K562 (cell line): ENCODE measurements at regions not wholly inside any gene's neighbourhood (a gene's known extent, or its start where the extent isn't known, plus 50 kb on each side); places are given as distances from the start of the nearest gene placed in this dataset.

Experiments used
- ATAC-seq: fragments of 200-7000 bp; cut with Tn5 transposase; 3 replicates; pipeline ENCODE4 v1.9.1; 2020; ENCODE audit warnings: moderate library complexity
- BruUV-seq: library from RNA; stranded (reverse); fragments of 400-500 nt; replicated peaks from 2 replicates; lab custom pipeline; 2021; lab: Mats Ljungman, UMichigan
- CTCF ChIA-PET: fragments of 300-600 bp; formaldehyde crosslinking; extraction: SDS; loops from one replicate; lab custom pipeline; 2021; ENCODE audit warnings: low intra/inter-chr PET ratio; lab: Yijun Ruan, JAX
- POLR2A ChIA-PET: fragments of 300-600, 350-650 bp; sonication (Branson Sonifier 250); formaldehyde crosslinking; extraction: SDS; loops from one replicate; lab custom pipeline; 2021; ENCODE audit warnings: antibody characterized with exemption, inconsistent platforms; lab: Yijun Ruan, JAX
- DNase-seq, 4 experiments: peaks; one replicate each; pipeline versions ENCODE4 v3.0.0 to v3.0.0-alpha.2; 2011 to 2018; ENCODE audit warnings: low spot score in 3 of 4, mixed read lengths in 3 of 4; ENCODE audit errors: extremely low read depth in 1 of 4
- FAIRE-seq: peaks from 2 replicates; lab custom pipeline; 2011; peaks lifted over from hg19 to GRCh38; lab: Jason Lieb, UNC
- H2AFZ ChIP-seq: 2 replicates; pipeline ENCODE4 v1.6.0; 2011; ENCODE audit warnings: low read depth, low read length, control low read depth, inconsistent platforms
- H3K27ac ChIP-seq: fragments of 200-600 bp; 3 replicates; pipeline ENCODE4 v1.8.0; 2011; ENCODE audit warnings: low read depth, mild to moderate bottlenecking, control low read depth, inconsistent platforms, low read length, moderate library complexity, mixed read lengths; ENCODE audit errors: extremely low read depth
- H3K27me3 ChIP-seq, 2 experiments: fragments of 300-600 bp in 1 of 2; 2 replicates in 1 of 2; 3 replicates in 1 of 2; pipeline versions ENCODE4 v1.6.0 to v1.8.0; 2011; ENCODE audit warnings: inconsistent platforms in 2 of 2, low read length in 2 of 2, mild to moderate bottlenecking in 1 of 2, mixed read lengths in 1 of 2, moderate library complexity in 1 of 2; ENCODE audit not compliant: control insufficient read depth in 2 of 2, insufficient read depth in 2 of 2
- H3K36me3 ChIP-seq: fragments of 300-600 bp; 3 replicates; pipeline ENCODE4 v1.8.0; 2011; ENCODE audit warnings: mild to moderate bottlenecking, low read length, inconsistent platforms; ENCODE audit not compliant: control insufficient read depth, insufficient read depth
- H3K4me1 ChIP-seq, 2 experiments: fragments of 200-600 bp in 1 of 2; replicated peaks in 1 of 2; 2 replicates in 1 of 2; 3 replicates in 1 of 2; pipeline versions ENCODE4 v1.5.1 to v1.8.0; 2011; ENCODE audit warnings: inconsistent platforms in 2 of 2, low read length in 2 of 2, mild to moderate bottlenecking in 1 of 2, mixed read lengths in 1 of 2, moderate library complexity in 1 of 2; ENCODE audit not compliant: control insufficient read depth in 2 of 2, insufficient read depth in 2 of 2
- H3K4me2 ChIP-seq: 2 replicates; pipeline ENCODE4 v1.6.1; 2011; ENCODE audit warnings: low read length, control low read depth, inconsistent platforms, mixed read lengths; ENCODE audit not compliant: insufficient read depth
- H3K4me3 ChIP-seq: fragments of 200-600 bp; sonication (generic), shearing (Covaris generic); 2 replicates; pipeline ENCODE4 v1.5.1; 2016; ENCODE audit warnings: control low read depth, inconsistent platforms
- H3K79me2 ChIP-seq: fragments of 200-600 bp; 3 replicates; pipeline ENCODE4 v1.8.0; 2011; ENCODE audit warnings: low read length, inconsistent platforms; ENCODE audit not compliant: control insufficient read depth, insufficient read depth
- H3K9ac ChIP-seq, 2 experiments: 2 replicates each; pipeline versions ENCODE4 v1.6.0 to v1.6.1; 2011; ENCODE audit warnings: low read depth in 2 of 2, low read length in 2 of 2, control low read depth in 1 of 2, inconsistent platforms in 1 of 2, mild to moderate bottlenecking in 1 of 2, mixed read lengths in 1 of 2; ENCODE audit not compliant: insufficient read depth in 1 of 2
- H3K9me1 ChIP-seq: one replicate; pipeline ENCODE4 v1.6.0; 2011; ENCODE audit warnings: inconsistent platforms, mild to moderate bottlenecking, low read length, moderate library complexity; ENCODE audit not compliant: control insufficient read depth, insufficient read depth
- H3K9me3 ChIP-seq: replicated peaks from 2 replicates; pipeline ENCODE4 v1.5.1; 2011; ENCODE audit warnings: low read depth, low read length, inconsistent platforms; ENCODE audit not compliant: control insufficient read depth, insufficient read depth
- H4K20me1 ChIP-seq: replicated peaks from 2 replicates; pipeline ENCODE4 v1.6.1; 2011; ENCODE audit warnings: low read length, inconsistent platforms, mixed read lengths; ENCODE audit not compliant: control insufficient read depth, insufficient read depth
- EWSR1 ChIP-seq: fragments of 450-650 bp; IDR thresholded peaks from 2 replicates; pipeline ENCODE4 v1.6.1; 2018; ENCODE audit warnings: borderline replicate concordance, mild to moderate bottlenecking, low read depth, moderate library complexity; ENCODE audit not compliant: partially characterized antibody
- HDAC6 ChIP-seq: IDR thresholded peaks from 2 replicates; pipeline ENCODE4 v1.6.1; 2012; ENCODE audit warnings: low read depth, mild to moderate bottlenecking, control low read depth, inconsistent platforms, low read length, moderate library complexity
- MITF ChIP-seq: IDR thresholded peaks from 2 replicates; pipeline ENCODE4 v1.6.1; 2014; ENCODE audit warnings: antibody characterized with exemption
- NFYB ChIP-seq: IDR thresholded peaks from 2 replicates; pipeline ENCODE4 v1.6.1; 2011; ENCODE audit warnings: mild to moderate bottlenecking, moderate library complexity; ENCODE audit not compliant: insufficient read length; ENCODE audit errors: extremely low read depth
- RAD51 ChIP-seq: fragments of 450-650 bp; IDR thresholded peaks from 2 replicates; pipeline ENCODE4 v1.7.1; 2016; ENCODE audit warnings: low read depth, mild to moderate bottlenecking, borderline replicate concordance
- RBM25 ChIP-seq: fragments of 200-400 bp; formaldehyde crosslinking; IDR thresholded peaks from 2 replicates; pipeline ENCODE4 v1.6.1; 2018; ENCODE audit warnings: low read length, low read depth, moderate library complexity; ENCODE audit not compliant: severe bottlenecking
- USF1 ChIP-seq: sonication (generic); formaldehyde crosslinking; IDR thresholded peaks from 2 replicates; pipeline ENCODE4 v1.9.0; 2022; ENCODE audit warnings: mild to moderate bottlenecking, missing genetic modification reagents
- USF2 ChIP-seq: sonication (generic); formaldehyde crosslinking; IDR thresholded peaks from 2 replicates; pipeline ENCODE4 v1.5.0; 2020; ENCODE audit warnings: missing genetic modification reagents
- WGBS: fragments of 100-300 bp; shearing (Covaris generic); methylation state at CpG from one replicate; pipeline ENCODE4 v1.1.6; 2016; ENCODE audit warnings: low coverage, mixed read lengths; ENCODE audit not compliant: insufficient coverage; ENCODE audit errors: missing lambda C conversion rate; 5-methylcytosine and 5-hydroxymethylcytosine counted together
- in situ Hi-C: fragments of 300-500 bp; cut with MboI; formaldehyde crosslinking; loops from 4 replicates; pipeline ENCODE4 v1.15.0; 2018; ENCODE audit warnings: inconsistent platforms, mixed read lengths
- intact Hi-C: fragments of 100-400 bp; cut with micrococcal nuclease; formaldehyde crosslinking; loops from 2 replicates; pipeline ENCODE4 v1.14.2; 2022
- TF ChIP-seq, protein P1 (sequence below): sonication (generic); formaldehyde crosslinking; IDR thresholded peaks from 2 replicates; pipeline ENCODE4 v1.8.0; 2022; ENCODE audit warnings: missing genetic modification reagents, mild to moderate bottlenecking, borderline replicate concordance

- TF ChIP-seq, protein P1, sequence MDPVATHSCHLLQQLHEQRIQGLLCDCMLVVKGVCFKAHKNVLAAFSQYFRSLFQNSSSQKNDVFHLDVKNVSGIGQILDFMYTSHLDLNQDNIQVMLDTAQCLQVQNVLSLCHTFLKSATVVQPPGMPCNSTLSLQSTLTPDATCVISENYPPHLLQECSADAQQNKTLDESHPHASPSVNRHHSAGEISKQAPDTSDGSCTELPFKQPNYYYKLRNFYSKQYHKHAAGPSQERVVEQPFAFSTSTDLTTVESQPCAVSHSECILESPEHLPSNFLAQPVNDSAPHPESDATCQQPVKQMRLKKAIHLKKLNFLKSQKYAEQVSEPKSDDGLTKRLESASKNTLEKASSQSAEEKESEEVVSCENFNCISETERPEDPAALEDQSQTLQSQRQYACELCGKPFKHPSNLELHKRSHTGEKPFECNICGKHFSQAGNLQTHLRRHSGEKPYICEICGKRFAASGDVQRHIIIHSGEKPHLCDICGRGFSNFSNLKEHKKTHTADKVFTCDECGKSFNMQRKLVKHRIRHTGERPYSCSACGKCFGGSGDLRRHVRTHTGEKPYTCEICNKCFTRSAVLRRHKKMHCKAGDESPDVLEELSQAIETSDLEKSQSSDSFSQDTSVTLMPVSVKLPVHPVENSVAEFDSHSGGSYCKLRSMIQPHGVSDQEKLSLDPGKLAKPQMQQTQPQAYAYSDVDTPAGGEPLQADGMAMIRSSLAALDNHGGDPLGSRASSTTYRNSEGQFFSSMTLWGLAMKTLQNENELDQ = no peak
Observed at GRCh38 chr12:113689047-113689610, 217.5 kb upstream of the LHX5 start (continued).

DNA sequence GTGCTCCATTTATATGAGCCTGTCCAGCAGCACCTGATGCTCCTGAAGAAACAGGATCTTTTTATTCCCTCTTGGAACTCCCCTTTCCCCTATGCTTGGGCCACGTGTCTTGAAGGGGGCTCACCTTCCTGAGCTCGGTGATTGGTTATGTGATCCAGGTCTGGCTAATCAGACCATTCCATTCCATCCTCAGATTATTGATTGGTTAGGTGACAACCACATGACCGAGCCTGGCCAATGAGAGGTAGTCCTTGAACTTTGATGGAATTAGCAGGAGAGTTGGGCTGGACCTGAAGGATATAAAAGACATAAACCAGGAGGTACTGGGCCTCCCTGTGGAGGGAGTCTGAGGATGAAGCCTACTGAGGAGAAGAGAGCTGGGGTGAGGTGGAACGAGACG is 216.6 kb upstream of the LHX5 start:
- Histone ChIP-seq H3K4me2 (no peak overlapping the region), H3K9me3 (no peaks in the 10 kb centered on the region), H3K9me1 (no peaks in the 10 kb centered on the region), H4K20me1 (no peaks in the 10 kb centered on the region; the same call in 1 of the 2 replicates), H3K79me2 (no peaks in the 10 kb centered on the region), H2AFZ (no peak overlapping the region), H3K9ac (no peak overlapping the region), H3K27ac (no peak overlapping the region), H3K36me3 (no peaks in the 10 kb centered on the region), H3K4me3 (no peak overlapping the region), H3K27me3 (peaks cover 9 to 14% of the 10 kb centered on the region in 2 experiments), H3K4me1 (peaks cover 14 to 18% of the 10 kb centered on the region in 2 experiments)
- TF ChIP-seq EWSR1 (no peak), NFYB (peak; percentile 84), USF2 (CRISPR knock-in tag) (peak; percentile 76), USF1 (CRISPR knock-in tag) (peak; percentile 77), RAD51 (peak; percentile 45; the same call in 1 of the 2 replicates), HDAC6 (no peak), MITF (no peak), RBM25 (peak; percentile 22)
- BruUV-seq = no TSS peak
- DNase-seq (peak in 2 of 4 experiments; percentile 29 to 54), ATAC-seq (peak; percentile 48), FAIRE-seq (peak; percentile 42)
- 21% methylated on average over 5 of the region's 5 CpGs for WGBS
- CTCF ChIA-PET = no interaction called here
- intact Hi-C loops = no loop called here
- POLR2A ChIA-PET = no interaction called here
- in situ Hi-C loops = no loop called here
